Transverse colon (tissue), 4 donors: ENCODE measurements at regions not wholly inside any gene's neighbourhood (a gene's known extent, or its start where the extent isn't known, plus 50 kb on each side); places are given as distances from the start of the nearest gene placed in this dataset.

Experiments used
- DNase-seq: peaks from one replicate; pipeline ENCODE4 v3.0.0-alpha.2; 2019
- H3K27ac ChIP-seq, 4 donors: fragments of 200-600 bp; sonication (generic); 2 replicates each; pipeline ENCODE4 v1.5.1; 2016 to 2018; ENCODE audit warnings: inconsistent platforms in 4 of 4
- H3K27me3 ChIP-seq: fragments of 200-600 bp; sonication (generic); 2 replicates; pipeline ENCODE4 v1.5.1; 2017; ENCODE audit warnings: inconsistent platforms
- H3K36me3 ChIP-seq, 4 donors: fragments of 200-600 bp; sonication (generic); 2 replicates each; pipeline ENCODE4 v1.5.1; 2017 to 2019; ENCODE audit warnings: inconsistent platforms in 4 of 4
- H3K4me1 ChIP-seq, 4 donors: fragments of 200-600 bp; sonication (generic); 2 replicates each; pipeline ENCODE4 v1.5.1; 2017 to 2020; ENCODE audit warnings: inconsistent platforms in 4 of 4
- H3K4me3 ChIP-seq, 4 donors: fragments of 200-600 bp; sonication (generic); 1 replicate in 1 of 4; 2 replicates in 3 of 4; pipeline versions ENCODE4 v1.5.1 to v1.6.1; 2017 to 2019; ENCODE audit warnings: inconsistent platforms in 4 of 4
- H3K9me3 ChIP-seq, 2 donors: fragments of 200-600 bp; sonication (generic); 2 replicates each; pipeline ENCODE4 v1.5.1; 2017 to 2019; ENCODE audit warnings: inconsistent platforms in 2 of 2
- EP300 ChIP-seq: sonication (generic); formaldehyde crosslinking; IDR thresholded peaks from one replicate; pipeline ENCODE4 v1.6.1; 2017; ENCODE audit warnings: antibody characterized with exemption, low read depth
- POLR2A ChIP-seq: fragments of 450-650 bp; IDR thresholded peaks from one replicate; pipeline ENCODE4 v1.6.1; 2016; ENCODE audit warnings: antibody characterized with exemption, mild to moderate bottlenecking, moderate library complexity
- POLR2AphosphoS5 ChIP-seq, 3 donors: sonication (generic); formaldehyde crosslinking; IDR thresholded peaks; one replicate each; pipeline ENCODE4 v1.6.1; 2016; ENCODE audit warnings: antibody characterized with exemption in 3 of 3
- WGBS, 2 donors: methylation state at CpG; one replicate each; pipeline ENCODE4 v1.1.5; 2018; ENCODE audit warnings: low coverage in 1 of 2; 5-methylcytosine and 5-hydroxymethylcytosine counted together
- in situ Hi-C, 4 donors: fragments of 200-750 bp; cut with MboI; loops; one replicate each; pipeline versions ENCODE4 v1.15.0 to v1.15.1; 2017; ENCODE audit warnings: low sequenced_read_pairs in 3 of 4, low pct_ligation_motif_present in 1 of 4, low pct_unique_long_range_greater_than_20kb in 1 of 4
- intact Hi-C: fragments of 100-400 bp; cut with DNase I; formaldehyde crosslinking; loops from one replicate; pipeline ENCODE4 v1.15.1; 2023; ENCODE audit warnings: low total_unique reads
- TF ChIP-seq, protein P1 (sequence below), 5 experiments: fragments of 200-600 bp in 3 of 5; fragments of 450-650 bp in 2 of 5; sonication (generic) in 3 of 5; IDR thresholded peaks; 1 replicate in 2 of 5; 2 replicates in 3 of 5; pipeline ENCODE4 v1.5.1; 2016 to 2017; ENCODE audit warnings: antibody characterized with exemption in 5 of 5, inconsistent platforms in 3 of 5, mild to moderate bottlenecking in 2 of 5, moderate library complexity in 1 of 5

DNA sequence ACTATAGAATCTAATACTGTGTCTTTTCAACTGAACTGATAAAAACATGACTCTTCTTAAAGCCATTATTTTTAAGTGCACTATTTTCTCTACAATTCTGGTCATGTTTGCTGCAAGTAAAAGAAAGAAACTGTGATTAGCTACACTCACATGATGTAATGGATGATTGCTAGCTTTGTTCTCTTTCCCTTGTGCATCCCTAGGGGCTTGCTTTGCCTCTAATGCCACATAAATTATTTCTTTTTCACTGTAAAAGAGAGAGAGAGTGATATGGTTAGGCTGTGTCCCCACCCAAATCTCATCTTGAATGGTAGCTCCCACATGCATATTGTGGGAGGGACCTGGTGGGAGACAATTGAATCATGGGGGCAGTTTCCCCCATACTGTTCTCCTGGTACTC is 630.2 kb upstream of the NR3C2 start:
- in situ Hi-C loops, result no loop called here
- no peaks in the 10 kb centered on the region for H3K36me3 ChIP-seq
- no peaks in the 10 kb centered on the region for H3K4me1 ChIP-seq
- H3K27me3 ChIP-seq, result no peaks in the 10 kb centered on the region
- no peak overlapping the region for H3K27ac ChIP-seq
- TF ChIP-seq, protein P1, sequence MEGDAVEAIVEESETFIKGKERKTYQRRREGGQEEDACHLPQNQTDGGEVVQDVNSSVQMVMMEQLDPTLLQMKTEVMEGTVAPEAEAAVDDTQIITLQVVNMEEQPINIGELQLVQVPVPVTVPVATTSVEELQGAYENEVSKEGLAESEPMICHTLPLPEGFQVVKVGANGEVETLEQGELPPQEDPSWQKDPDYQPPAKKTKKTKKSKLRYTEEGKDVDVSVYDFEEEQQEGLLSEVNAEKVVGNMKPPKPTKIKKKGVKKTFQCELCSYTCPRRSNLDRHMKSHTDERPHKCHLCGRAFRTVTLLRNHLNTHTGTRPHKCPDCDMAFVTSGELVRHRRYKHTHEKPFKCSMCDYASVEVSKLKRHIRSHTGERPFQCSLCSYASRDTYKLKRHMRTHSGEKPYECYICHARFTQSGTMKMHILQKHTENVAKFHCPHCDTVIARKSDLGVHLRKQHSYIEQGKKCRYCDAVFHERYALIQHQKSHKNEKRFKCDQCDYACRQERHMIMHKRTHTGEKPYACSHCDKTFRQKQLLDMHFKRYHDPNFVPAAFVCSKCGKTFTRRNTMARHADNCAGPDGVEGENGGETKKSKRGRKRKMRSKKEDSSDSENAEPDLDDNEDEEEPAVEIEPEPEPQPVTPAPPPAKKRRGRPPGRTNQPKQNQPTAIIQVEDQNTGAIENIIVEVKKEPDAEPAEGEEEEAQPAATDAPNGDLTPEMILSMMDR (IDR thresholded peaks at IDR 0.05), result no peak
- TF ChIP-seq EP300, result no peak
- TF ChIP-seq POLR2AphosphoS5 (IDR thresholded peaks at IDR 0.05), result no peak
- no peak for TF ChIP-seq POLR2A
- H3K4me3 ChIP-seq, result no peak overlapping the region
- peaks cover 3 to 6% of the 10 kb centered on the region in 2 donors for H3K9me3 ChIP-seq
- DNase-seq, result no peak
- intact Hi-C loops, result no loop called here

DNA sequence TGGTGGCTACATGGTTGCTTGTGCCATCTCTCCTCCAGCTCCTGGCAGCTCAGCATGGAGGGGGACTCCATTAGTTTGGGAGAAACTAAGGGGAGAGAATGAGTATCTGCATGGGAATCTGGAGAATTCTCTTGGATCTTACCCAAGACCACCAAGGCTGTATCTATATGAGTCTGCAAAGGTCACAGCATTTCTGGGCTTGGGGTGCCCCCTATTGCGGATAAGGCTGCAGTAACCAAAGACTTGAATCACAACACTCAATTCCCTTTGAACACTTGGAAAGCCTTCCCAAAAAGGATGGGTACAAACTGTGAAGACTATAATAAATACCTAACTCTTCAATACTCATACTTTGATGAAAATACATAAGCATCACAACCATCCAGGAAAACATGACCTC is 623.5 kb upstream of the NR3C2 start:
- Histone ChIP-seq H3K27ac (no peak overlapping the region), H3K4me1 (no peaks in the 10 kb centered on the region), H3K9me3 (peaks cover 3 to 6% of the 10 kb centered on the region in 2 donors), H3K36me3 (no peaks in the 10 kb centered on the region), H3K27me3 (no peaks in the 10 kb centered on the region), H3K4me3 (no peak overlapping the region)
- intact Hi-C loops (no loop called here), in situ Hi-C loops (no loop called here)
- no peak for TF ChIP-seq POLR2A
- TF ChIP-seq, protein P1 (IDR thresholded peaks at IDR 0.05), result no peak
- 80 to 100% methylated on average over 1 of the region's 1 CpG for WGBS, 2 donors
- no peak for DNase-seq

DNA sequence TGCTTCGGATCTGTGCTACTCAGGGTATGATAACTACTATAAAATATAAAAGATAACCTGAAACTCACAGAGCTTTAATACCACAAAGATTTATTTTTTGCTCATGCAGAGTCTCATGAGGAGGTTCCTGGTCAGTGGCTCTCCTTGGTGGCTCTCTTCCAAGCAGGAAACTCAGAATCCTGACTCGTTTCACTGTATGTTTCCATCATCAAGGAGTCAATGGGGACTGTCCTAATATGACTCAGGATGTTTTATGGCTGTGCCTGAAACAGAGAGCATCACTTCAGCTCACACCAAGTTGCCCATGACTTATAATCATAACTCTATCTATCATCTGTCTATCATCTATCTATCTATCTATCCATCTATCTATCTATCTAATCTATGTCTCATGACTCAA is 620.8 kb upstream of the NR3C2 start:
- TF ChIP-seq, protein P1 (IDR thresholded peaks at IDR 0.05), result no peak
- TF ChIP-seq POLR2AphosphoS5 (IDR thresholded peaks at IDR 0.05) (no peak), EP300 (no peak), POLR2A (no peak)
- in situ Hi-C loops (no loop called here), intact Hi-C loops (no loop called here)
- no peak for DNase-seq
- 62 to 74% methylated on average over 2 of the region's 2 CpGs for WGBS, 2 donors
- H3K4me1 ChIP-seq, result no peaks in the 10 kb centered on the region
- H3K36me3 ChIP-seq, result no peaks in the 10 kb centered on the region
- H3K27ac ChIP-seq, result no peak overlapping the region
- no peaks in the 10 kb centered on the region for H3K27me3 ChIP-seq
- peaks cover 3 to 6% of the 10 kb centered on the region in 2 donors for H3K9me3 ChIP-seq
- H3K4me3 ChIP-seq, result no peak overlapping the region

DNA sequence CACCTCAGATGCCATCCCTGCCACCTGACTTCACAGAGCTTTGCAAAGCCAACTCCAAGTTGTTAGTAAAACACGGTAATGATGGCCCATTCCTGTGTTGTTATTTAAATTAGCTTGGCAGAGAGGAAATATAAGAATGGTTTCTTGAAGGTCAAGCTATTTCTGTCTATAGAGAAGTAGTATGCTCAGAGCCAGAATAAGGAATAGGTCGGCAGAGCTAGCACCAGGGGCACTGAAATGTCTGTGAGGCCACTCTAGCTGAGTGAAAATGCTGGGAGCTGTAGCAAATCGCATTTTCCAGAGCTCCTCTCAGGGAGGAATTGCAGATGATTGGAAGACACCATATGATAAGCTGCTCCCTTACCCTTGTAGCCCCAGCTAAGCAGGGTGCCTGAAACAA is 615.4 kb upstream of the NR3C2 start:
- in situ Hi-C loops, result no loop called here

More for the DNA sequence above, 615.4 kb upstream of the NR3C2 start:
- H3K9me3 ChIP-seq, result no peaks in the 10 kb centered on the region
- no peaks in the 10 kb centered on the region for H3K4me1 ChIP-seq
- WGBS, 2 donors, result 76% methylated on average over 3 of the region's 3 CpGs; no CpG with 5 or more reads in 1 of the 2 donors
- TF ChIP-seq POLR2AphosphoS5 (IDR thresholded peaks at IDR 0.05) (no peak), POLR2A (no peak), EP300 (no peak)
- TF ChIP-seq, protein P1 (IDR thresholded peaks at IDR 0.05), result no peak
- no peaks in the 10 kb centered on the region for H3K27me3 ChIP-seq
- H3K4me3 ChIP-seq, result no peak overlapping the region
- intact Hi-C loops, result no loop called here
- no peaks in the 10 kb centered on the region for H3K36me3 ChIP-seq
- H3K27ac ChIP-seq, result no peak overlapping the region
- no peak for DNase-seq
